Fibroblast of mammary gland (primary cell): ENCODE measurements at regions not wholly inside any gene's neighbourhood (a gene's known extent, or its start where the extent isn't known, plus 50 kb on each side); places are given as distances from the start of the nearest gene placed in this dataset.
A peak's percentile ranks its signal among the peaks of the same experiment; 100 is the strongest.

ENCODE experiments used
- DNase-seq: peaks from one replicate; pipeline ENCODE4 v3.0.0-alpha.2; 2010; ENCODE audit warnings: low read depth
- H3K4me3 ChIP-seq: 2 replicates; pipeline ENCODE4 v1.5.1; 2011; ENCODE audit warnings: low read depth, mild to moderate bottlenecking, low read length, moderate library complexity; ENCODE audit not compliant: control insufficient read depth
- CTCF ChIP-seq: conservative IDR thresholded peaks from 2 replicates; pipeline ENCODE4 v1.5.1; 2011; ENCODE audit warnings: low read depth, low read length, inconsistent platforms; ENCODE audit not compliant: control insufficient read depth, insufficient read depth

- DNase-seq: no peak
- no peak overlapping the region for H3K4me3 ChIP-seq
- no peak for TF ChIP-seq CTCF
These were observed 81.8 kb upstream of the AGAP1 start for GRCh38 chr2:235411905-235412485.

GRCh38 chr2:235413064-235413463, 80.8 kb upstream of the AGAP1 start:
- no peak overlapping the region for H3K4me3 ChIP-seq
- no peak for DNase-seq
- TF ChIP-seq CTCF: no peak

- no peak for TF ChIP-seq CTCF
- DNase-seq: no peak
- H3K4me3 ChIP-seq: no peak overlapping the region
These were observed 79.4 kb upstream of the AGAP1 start for GRCh38 chr2:235414422-235414821.

DNA sequence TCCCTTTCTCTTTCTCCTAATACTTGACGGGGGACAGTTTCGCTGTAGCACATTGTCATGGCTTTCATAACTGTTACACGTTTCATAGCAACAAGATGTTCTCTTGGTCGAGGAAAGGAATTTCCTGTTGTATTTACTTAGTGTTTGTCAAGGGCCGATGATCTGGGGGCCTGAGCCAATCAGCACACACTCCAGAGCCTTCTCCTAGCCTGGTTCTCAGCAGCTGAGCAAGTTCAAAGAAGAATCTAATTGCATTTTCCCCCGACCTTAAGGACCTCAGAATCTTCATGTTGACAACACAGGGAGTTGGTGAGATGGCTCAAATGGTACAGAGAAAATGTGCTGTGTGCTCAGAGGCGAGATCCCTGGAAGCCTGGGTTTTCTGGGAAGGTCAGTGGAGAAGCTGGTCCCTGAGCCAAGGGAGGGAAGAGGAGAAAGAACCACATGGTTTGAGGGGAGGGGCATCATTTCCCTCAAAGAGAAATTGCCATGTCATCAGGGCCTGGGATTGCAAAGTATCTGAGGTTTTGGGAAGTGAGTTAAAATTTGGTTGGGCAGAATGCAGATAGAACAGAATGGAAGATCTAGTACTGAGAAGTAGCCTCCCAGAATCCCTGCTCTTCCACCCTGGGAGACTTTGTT, 76.9 kb upstream of the AGAP1 start:
- peak; percentile 30 for DNase-seq
- H3K4me3 ChIP-seq: no peak overlapping the region
- no peak for TF ChIP-seq CTCF

DNA sequence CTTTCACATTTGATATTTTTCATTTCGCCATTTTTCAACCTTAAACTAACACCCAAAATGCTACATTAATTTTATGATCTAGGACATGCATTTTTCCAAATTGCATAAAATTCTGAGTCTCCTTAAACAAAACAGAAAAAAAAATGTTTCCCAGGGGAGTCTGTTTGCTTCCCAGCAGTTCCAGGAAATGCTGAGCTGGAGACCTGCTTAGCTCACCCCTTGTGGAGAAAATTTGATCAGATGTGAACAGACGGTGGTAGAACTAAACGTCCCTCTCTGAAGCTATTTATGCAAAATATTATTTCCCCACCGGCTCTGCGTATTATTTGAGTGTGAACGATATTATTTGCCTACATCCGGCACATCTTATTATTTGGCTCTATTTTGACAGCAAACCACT, 74.9 kb upstream of the AGAP1 start:
- peak; percentile 60 for DNase-seq
- TF ChIP-seq CTCF: peak; percentile 10
- no peak overlapping the region for H3K4me3 ChIP-seq

DNA sequence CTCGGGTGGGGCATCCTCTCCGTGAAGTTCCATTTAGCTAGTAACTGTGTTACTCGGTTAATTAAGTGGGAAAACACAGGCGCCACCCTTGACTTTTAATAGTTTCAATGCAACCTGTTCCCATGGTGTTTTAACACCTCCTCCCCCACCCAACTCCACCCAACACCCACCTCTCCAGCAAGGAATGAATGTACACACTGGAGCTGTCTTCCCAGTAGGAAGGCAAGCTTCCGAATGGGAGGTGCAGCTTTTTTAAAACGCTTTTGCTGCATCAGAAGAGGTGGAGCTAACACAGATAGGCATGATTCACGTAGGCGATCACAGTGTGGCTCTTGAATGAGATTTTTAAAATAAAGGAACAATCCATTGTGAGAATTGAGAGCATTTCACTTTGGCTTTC, 73.8 kb upstream of the AGAP1 start:
- no peak for TF ChIP-seq CTCF
- no peak for DNase-seq
- no peak overlapping the region for H3K4me3 ChIP-seq

DNA sequence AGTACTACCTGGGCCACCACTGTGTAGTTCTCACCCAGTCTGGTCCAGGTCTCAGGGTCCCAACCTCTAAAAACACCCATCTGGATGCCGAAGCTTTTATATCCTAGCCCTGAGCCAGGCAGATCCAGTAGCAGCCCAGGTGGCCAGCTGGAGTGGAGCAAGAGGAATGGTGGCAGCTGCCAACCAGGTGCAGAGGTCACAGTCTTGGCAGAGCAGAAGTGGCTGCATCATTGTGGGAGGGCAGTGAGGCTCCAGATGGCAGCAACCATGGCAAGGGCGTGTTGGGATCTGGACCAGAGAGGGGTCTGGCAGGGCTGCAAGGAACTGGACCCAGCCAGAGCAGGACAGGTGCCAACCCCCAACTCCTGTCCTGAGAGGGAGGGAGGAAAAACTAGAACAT, 72.2 kb upstream of the AGAP1 start:
- TF ChIP-seq CTCF: no peak
- no peak overlapping the region for H3K4me3 ChIP-seq
- no peak for DNase-seq
